GM19240 (cell line): ENCODE measurements at regions not wholly inside any gene's neighbourhood (a gene's known extent, or its start where the extent isn't known, plus 50 kb on each side); places are given as distances from the start of the nearest gene placed in this dataset.

Experiments used
- DNase-seq: peaks from one replicate; pipeline ENCODE4 v3.0.0; 2011; ENCODE audit warnings: low spot score; ENCODE audit not compliant: insufficient read length

- DNase-seq, result no peak
Measured at GRCh38 chr13:32859707-32860292, 156.4 kb upstream of the KL start.

GRCh38 chr13:32861304-32861703 lies 154.9 kb upstream of the KL start:
- DNase-seq, result no peak

GRCh38 chr13:32863596-32863995 lies 152.6 kb upstream of the KL start:
- DNase-seq, result no peak

- no peak for DNase-seq
Measured at GRCh38 chr13:32866921-32867320, 149.3 kb upstream of the KL start.

- no peak for DNase-seq
Measured at GRCh38 chr13:32877491-32877890, 138.7 kb upstream of the KL start.

GRCh38 chr13:32878163-32878562 lies 138.1 kb upstream of the KL start:
- DNase-seq, result no peak

GRCh38 chr13:32880636-32881035 lies 135.6 kb upstream of the KL start:
- no peak for DNase-seq

- no peak for DNase-seq
Measured at GRCh38 chr13:32881074-32881776, 135.0 kb upstream of the KL start.

GRCh38 chr13:32881777-32882145 lies 134.5 kb upstream of the KL start:
- no peak for DNase-seq

GRCh38 chr13:32882691-32883090 lies 133.5 kb upstream of the KL start:
- DNase-seq, result no peak

- no peak for DNase-seq
Measured at GRCh38 chr13:32883474-32883873, 132.7 kb upstream of the KL start.

GRCh38 chr13:32887617-32888016 lies 128.6 kb upstream of the KL start:
- DNase-seq, result no peak

GRCh38 chr13:32889986-32890565 lies 126.1 kb upstream of the KL start:
- no peak for DNase-seq

GRCh38 chr13:32893176-32893575 lies 123.0 kb upstream of the KL start:
- no peak for DNase-seq

GRCh38 chr13:32894589-32895001 lies 121.6 kb upstream of the KL start:
- no peak for DNase-seq

- no peak for DNase-seq
Measured at GRCh38 chr13:32895296-32895695, 120.9 kb upstream of the KL start.

- DNase-seq, result no peak
Measured at GRCh38 chr13:32897296-32897695, 118.9 kb upstream of the KL start.

GRCh38 chr13:32902029-32902780 lies 114.0 kb upstream of the KL start:
- DNase-seq, result no peak

GRCh38 chr13:32902874-32903273 lies 113.3 kb upstream of the KL start:
- DNase-seq, result no peak

- no peak for DNase-seq
Measured at GRCh38 chr13:32903720-32904119, 112.5 kb upstream of the KL start.

- no peak for DNase-seq
Measured at GRCh38 chr13:32904266-32904665, 112.0 kb upstream of the KL start.
